ENCODE measurements at regions not wholly inside any gene's neighbourhood (a gene's known extent, or its start where the extent isn't known, plus 50 kb on each side); places are given as distances from the start of the nearest gene placed in this dataset.
"Not testable (repeated sequence)": the region's sequence is repeated elsewhere in the genome, so short reads cannot be mapped to it uniquely, and the experiment has no call there.

DNA sequence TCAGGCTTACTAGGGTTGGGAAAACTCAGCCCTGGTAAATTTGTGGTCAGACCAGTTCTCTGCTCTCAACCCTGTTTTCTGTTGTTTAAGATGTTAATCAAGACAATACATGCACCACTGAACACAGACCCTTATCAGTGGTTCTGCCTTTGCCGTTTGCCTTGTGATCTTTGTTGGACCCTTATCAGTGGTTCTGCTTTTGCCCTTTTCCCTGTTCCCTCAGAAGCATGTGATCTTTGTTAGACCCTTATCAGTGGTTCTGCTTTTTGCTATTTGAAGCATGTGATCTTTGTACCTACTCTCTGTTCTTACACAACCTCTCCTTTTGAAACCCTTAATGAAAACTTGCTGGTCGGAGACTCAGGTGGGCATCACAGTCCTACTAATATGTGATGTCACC, 133.9 kb upstream of the NBPF11 start:
- TF ChIP-seq, protein P1, sequence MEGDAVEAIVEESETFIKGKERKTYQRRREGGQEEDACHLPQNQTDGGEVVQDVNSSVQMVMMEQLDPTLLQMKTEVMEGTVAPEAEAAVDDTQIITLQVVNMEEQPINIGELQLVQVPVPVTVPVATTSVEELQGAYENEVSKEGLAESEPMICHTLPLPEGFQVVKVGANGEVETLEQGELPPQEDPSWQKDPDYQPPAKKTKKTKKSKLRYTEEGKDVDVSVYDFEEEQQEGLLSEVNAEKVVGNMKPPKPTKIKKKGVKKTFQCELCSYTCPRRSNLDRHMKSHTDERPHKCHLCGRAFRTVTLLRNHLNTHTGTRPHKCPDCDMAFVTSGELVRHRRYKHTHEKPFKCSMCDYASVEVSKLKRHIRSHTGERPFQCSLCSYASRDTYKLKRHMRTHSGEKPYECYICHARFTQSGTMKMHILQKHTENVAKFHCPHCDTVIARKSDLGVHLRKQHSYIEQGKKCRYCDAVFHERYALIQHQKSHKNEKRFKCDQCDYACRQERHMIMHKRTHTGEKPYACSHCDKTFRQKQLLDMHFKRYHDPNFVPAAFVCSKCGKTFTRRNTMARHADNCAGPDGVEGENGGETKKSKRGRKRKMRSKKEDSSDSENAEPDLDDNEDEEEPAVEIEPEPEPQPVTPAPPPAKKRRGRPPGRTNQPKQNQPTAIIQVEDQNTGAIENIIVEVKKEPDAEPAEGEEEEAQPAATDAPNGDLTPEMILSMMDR (IDR thresholded peaks at IDR 0.05 in 4 of 5, conservative IDR thresholded peaks at IDR 0.05 in 1 of 5), result not testable (repeated sequence)
- TF ChIP-seq POLR2A (IDR thresholded peaks at IDR 0.05), result not testable (repeated sequence)
